ENCODE measurements at regions not wholly inside any gene's neighbourhood (a gene's known extent, or its start where the extent isn't known, plus 50 kb on each side); places are given as distances from the start of the nearest gene placed in this dataset.

- WGBS, 4 donors, result 79 to 87% (median 83%) methylated on average over 3 of the region's 3 CpGs
- no peak for DNase-seq
- no peak for ATAC-seq
- H3K27me3 ChIP-seq, result peaks cover 0 to 2% (median 0%) of the 10 kb centered on the region in 9 donors
- intact Hi-C loops (cut with DNase I), result no loop called here
- H3K27ac ChIP-seq, result no peak overlapping the region
- H3K4me3 ChIP-seq, result no peak overlapping the region
- H3K9me3 ChIP-seq, result peaks cover 0 to 7% (median 0%) of the 10 kb centered on the region in 12 donors
- no peak for TF ChIP-seq POLR2A (IDR thresholded peaks at IDR 0.05)
- no peak for TF ChIP-seq CTCF (IDR thresholded peaks at IDR 0.05)
- H3K36me3 ChIP-seq, result no peaks in the 10 kb centered on the region
- no peaks in the 10 kb centered on the region for H3K4me1 ChIP-seq
Measured at GRCh38 chr5:136856648-136857047, 491.3 kb upstream of the TRPC7 start.

GRCh38 chr5:136853971-136854370 is 488.6 kb upstream of the TRPC7 start:
- Histone ChIP-seq H3K27ac (no peak overlapping the region), H3K9me3 (peaks cover 0 to 30% (median 7%) of the 10 kb centered on the region in 12 donors), H3K36me3 (no peaks in the 10 kb centered on the region), H3K4me1 (no peaks in the 10 kb centered on the region), H3K27me3 (peaks cover 0 to 2% (median 0%) of the 10 kb centered on the region in 9 donors), H3K4me3 (no peak overlapping the region)
- no peak for TF ChIP-seq POLR2A (IDR thresholded peaks at IDR 0.05)
- TF ChIP-seq CTCF (IDR thresholded peaks at IDR 0.05), result no peak
- ATAC-seq, result no peak
- intact Hi-C loops (cut with DNase I), result no loop called here
- 0 to 74% (median 40%) methylated on average over 1 of the region's 1 CpG for WGBS, 4 donors
- DNase-seq, result no peak

GRCh38 chr5:136840601-136841000 is 475.3 kb upstream of the TRPC7 start:
- Histone ChIP-seq H3K36me3 (no peaks in the 10 kb centered on the region), H3K27me3 (no peaks in the 10 kb centered on the region), H3K27ac (no peak overlapping the region), H3K4me3 (no peak overlapping the region), H3K9me3 (no peaks in the 10 kb centered on the region), H3K4me1 (no peaks in the 10 kb centered on the region)
- intact Hi-C loops (cut with DNase I), result no loop called here
- DNase-seq (no peak), ATAC-seq (no peak)
- TF ChIP-seq CTCF (IDR thresholded peaks at IDR 0.05), result no peak
- TF ChIP-seq POLR2A (IDR thresholded peaks at IDR 0.05), result no peak

- H3K27me3 ChIP-seq, result no peaks in the 10 kb centered on the region
- no peaks in the 10 kb centered on the region for H3K36me3 ChIP-seq
- WGBS, 4 donors, result 66 to 76% (median 70%) methylated on average over 1 of the region's 1 CpG
- H3K4me3 ChIP-seq, result no peak overlapping the region
- no peaks in the 10 kb centered on the region for H3K9me3 ChIP-seq
- H3K27ac ChIP-seq, result no peak overlapping the region
- DNase-seq (no peak), ATAC-seq (no peak)
- TF ChIP-seq CTCF (IDR thresholded peaks at IDR 0.05) (no peak), POLR2A (IDR thresholded peaks at IDR 0.05) (no peak)
- no peaks in the 10 kb centered on the region for H3K4me1 ChIP-seq
- intact Hi-C loops (cut with DNase I), result no loop called here
Measured at GRCh38 chr5:136836093-136836492, 470.7 kb upstream of the TRPC7 start.
